ENCODE measurements at regions not wholly inside any gene's neighbourhood (a gene's known extent, or its start where the extent isn't known, plus 50 kb on each side); places are given as distances from the start of the nearest gene placed in this dataset.

- no peak for TF ChIP-seq POLR2A (IDR thresholded peaks at IDR 0.05)
- TF ChIP-seq POLR2AphosphoS5 (IDR thresholded peaks at IDR 0.05), result no peak
- no peak for TF ChIP-seq CTCF (IDR thresholded peaks at IDR 0.05)
Observed at GRCh38 chr5:28430565-28431178, 1392.3 kb upstream of the CDH9 start.
